Nephron (organoid): ENCODE measurements at regions not wholly inside any gene's neighbourhood (a gene's known extent, or its start where the extent isn't known, plus 50 kb on each side); places are given as distances from the start of the nearest gene placed in this dataset.

Experiments
- H3K27ac Mint-ChIP-seq, 3 experiments: 2 replicates each; pipeline ENCODE4 v1.8.0; 2020; ENCODE audit warnings: mixed read lengths in 3 of 3, mild to moderate bottlenecking in 2 of 3, moderate library complexity in 1 of 3
- H3K27me3 Mint-ChIP-seq: 2 replicates; pipeline ENCODE4 v1.8.0; 2021; ENCODE audit warnings: low read depth, mild to moderate bottlenecking, moderate library complexity, mixed read lengths
- H3K36me3 Mint-ChIP-seq: 2 replicates; pipeline ENCODE4 v1.8.0; 2020; ENCODE audit warnings: low read depth, mixed read lengths
- H3K4me1 Mint-ChIP-seq: 2 replicates; pipeline ENCODE4 v1.8.0; 2020; ENCODE audit warnings: mixed read lengths
- H3K4me3 Mint-ChIP-seq, 3 experiments: 2 replicates each; pipeline ENCODE4 v1.8.0; 2020; ENCODE audit warnings: mild to moderate bottlenecking in 3 of 3, mixed read lengths in 3 of 3, moderate library complexity in 2 of 3
- H3K9me3 Mint-ChIP-seq: 2 replicates; pipeline ENCODE4 v1.8.0; 2020; ENCODE audit warnings: mixed read lengths
- CTCF ChIP-seq, 3 experiments: fragments of 200-600 bp; sonication (generic); IDR thresholded peaks; one replicate each; pipeline ENCODE4 v1.5.0; 2021; ENCODE audit warnings: antibody characterized with exemption in 3 of 3; ENCODE audit not compliant: unreplicated experiment in 3 of 3

GRCh38 chr3:156763931-156764720 is 62.0 kb upstream of the LEKR1 start:
- no peaks in the 10 kb centered on the region for H3K9me3 Mint-ChIP-seq
- H3K27me3 Mint-ChIP-seq, result no peaks in the 10 kb centered on the region
- no peak overlapping the region for H3K4me3 Mint-ChIP-seq
- peaks cover 35% of the 10 kb centered on the region for H3K4me1 Mint-ChIP-seq
- peak overlapping the region in 1 of 3 experiments; percentile 94 for H3K27ac Mint-ChIP-seq
- no peak for TF ChIP-seq CTCF (IDR thresholded peaks at IDR 0.05; ENCODE audit: unreplicated experiment in 3 of 3)
- no peaks in the 10 kb centered on the region for H3K36me3 Mint-ChIP-seq

- no peaks in the 10 kb centered on the region for H3K36me3 Mint-ChIP-seq
- no peaks in the 10 kb centered on the region for H3K27me3 Mint-ChIP-seq
- no peaks in the 10 kb centered on the region for H3K9me3 Mint-ChIP-seq
- H3K4me3 Mint-ChIP-seq, result no peak overlapping the region
- no peak for TF ChIP-seq CTCF (IDR thresholded peaks at IDR 0.05; ENCODE audit: unreplicated experiment in 3 of 3)
- no peak overlapping the region for H3K27ac Mint-ChIP-seq
- peaks cover 35% of the 10 kb centered on the region for H3K4me1 Mint-ChIP-seq
These were observed 61.4 kb upstream of the LEKR1 start for GRCh38 chr3:156764751-156765150.

GRCh38 chr3:156768390-156768789 is 57.8 kb upstream of the LEKR1 start:
- Mint-ChIP-seq H3K27me3 (no peaks in the 10 kb centered on the region), H3K9me3 (no peaks in the 10 kb centered on the region)

GRCh38 chr3:156769721-156770654 is 56.2 kb upstream of the LEKR1 start:
- Mint-ChIP-seq H3K36me3 (no peaks in the 10 kb centered on the region), H3K4me3 (no peak overlapping the region), H3K4me1 (peaks cover 20% of the 10 kb centered on the region), H3K27me3 (no peaks in the 10 kb centered on the region), H3K9me3 (no peaks in the 10 kb centered on the region), H3K27ac (no peak overlapping the region)
- no peak for TF ChIP-seq CTCF (IDR thresholded peaks at IDR 0.05; ENCODE audit: unreplicated experiment in 3 of 3)

More at GRCh38 chr3:156768390-156768789, 57.8 kb upstream of the LEKR1 start:
- H3K4me3 Mint-ChIP-seq, result no peak overlapping the region
- no peak for TF ChIP-seq CTCF (IDR thresholded peaks at IDR 0.05; ENCODE audit: unreplicated experiment in 3 of 3)
- peaks cover 16% of the 10 kb centered on the region for H3K4me1 Mint-ChIP-seq
- no peaks in the 10 kb centered on the region for H3K36me3 Mint-ChIP-seq
- no peak overlapping the region for H3K27ac Mint-ChIP-seq

- Mint-ChIP-seq H3K4me1 (peaks cover 21% of the 10 kb centered on the region), H3K27ac (peak overlapping the region in 2 of 3 experiments; percentile 17 to 34), H3K9me3 (no peaks in the 10 kb centered on the region), H3K36me3 (no peaks in the 10 kb centered on the region), H3K27me3 (no peaks in the 10 kb centered on the region), H3K4me3 (no peak overlapping the region)
- TF ChIP-seq CTCF (IDR thresholded peaks at IDR 0.05; ENCODE audit: unreplicated experiment in 3 of 3), result no peak
These were observed 55.3 kb upstream of the LEKR1 start for GRCh38 chr3:156770699-156771414.
